Embryonic facial prominence (tissue), 1 donor: ENCODE measurements at regions not wholly inside any gene's neighbourhood (a gene's known extent, or its start where the extent isn't known, plus 50 kb on each side); places are given as distances from the start of the nearest gene placed in this dataset.
"Not testable (repeated sequence)": the region's sequence is repeated elsewhere in the genome, so short reads cannot be mapped to it uniquely, and the experiment has no call there.

ENCODE experiments used
- DNase-seq: peaks from one replicate; pipeline ENCODE4 v3.0.0-alpha.2; 2016; ENCODE audit errors: extremely low spot score

GRCh38 chr6:122265755-122266154, 133.7 kb upstream of the HSF2 start:
- DNase-seq = no peak

- DNase-seq = no peak
Measured at GRCh38 chr6:122268394-122268793, 131.1 kb upstream of the HSF2 start.

- no peak for DNase-seq
Measured at GRCh38 chr6:122276637-122277036, 122.8 kb upstream of the HSF2 start.

GRCh38 chr6:122280105-122281021, 119.1 kb upstream of the HSF2 start:
- DNase-seq = not testable (repeated sequence)

GRCh38 chr6:122283884-122284283, 115.6 kb upstream of the HSF2 start:
- no peak for DNase-seq

GRCh38 chr6:122284848-122285247, 114.6 kb upstream of the HSF2 start:
- no peak for DNase-seq

GRCh38 chr6:122285292-122285913, 114.0 kb upstream of the HSF2 start:
- no peak for DNase-seq

- no peak for DNase-seq
Measured at GRCh38 chr6:122286512-122286911, 112.9 kb upstream of the HSF2 start.

GRCh38 chr6:122289762-122290539, 109.5 kb upstream of the HSF2 start:
- no peak for DNase-seq

- DNase-seq = no peak
Measured at GRCh38 chr6:122297010-122297409, 102.4 kb upstream of the HSF2 start.

GRCh38 chr6:122302067-122302466, 97.4 kb upstream of the HSF2 start:
- DNase-seq = no peak

GRCh38 chr6:122307577-122307976, 91.9 kb upstream of the HSF2 start:
- no peak for DNase-seq

GRCh38 chr6:122308074-122308473, 91.4 kb upstream of the HSF2 start:
- no peak for DNase-seq

- no peak for DNase-seq
Measured at GRCh38 chr6:122315842-122316241, 83.6 kb upstream of the HSF2 start.

GRCh38 chr6:122322824-122323223, 76.6 kb upstream of the HSF2 start:
- DNase-seq = no peak

GRCh38 chr6:122323361-122323760, 76.1 kb upstream of the HSF2 start:
- DNase-seq = no peak

- no peak for DNase-seq
Measured at GRCh38 chr6:122330315-122330714, 69.1 kb upstream of the HSF2 start.

GRCh38 chr6:122337645-122338044, 61.8 kb upstream of the HSF2 start:
- DNase-seq = no peak

GRCh38 chr6:122339661-122340060, 59.8 kb upstream of the HSF2 start:
- DNase-seq = no peak

- no peak for DNase-seq
Measured at GRCh38 chr6:122347280-122347679, 52.2 kb upstream of the HSF2 start.

GRCh38 chr6:122347751-122348150, 51.7 kb upstream of the HSF2 start:
- DNase-seq = no peak
